GM12892 (cell line): ENCODE measurements at regions not wholly inside any gene's neighbourhood (a gene's known extent, or its start where the extent isn't known, plus 50 kb on each side); places are given as distances from the start of the nearest gene placed in this dataset.

Experiments used
- DNase-seq: peaks from one replicate; pipeline ENCODE4 v3.0.0; 2011; ENCODE audit not compliant: insufficient read length
- FAIRE-seq: peaks from 2 replicates; lab custom pipeline; 2011; peaks lifted over from hg19 to GRCh38; lab: Jason Lieb, UNC
- POLR2A ChIP-seq: IDR thresholded peaks from 2 replicates; pipeline ENCODE4 v1.6.1; 2011; ENCODE audit warnings: low read depth, low read length, control low read depth
- POLR2AphosphoS5 ChIP-seq: IDR thresholded peaks from 2 replicates; pipeline ENCODE4 v1.6.1; 2011; ENCODE audit warnings: low read depth, low read length, control low read depth
- TAF1 ChIP-seq: IDR thresholded peaks from 2 replicates; pipeline ENCODE4 v1.6.1; 2011; ENCODE audit warnings: low read depth, mild to moderate bottlenecking, control low read depth, low read length, borderline replicate concordance

DNA sequence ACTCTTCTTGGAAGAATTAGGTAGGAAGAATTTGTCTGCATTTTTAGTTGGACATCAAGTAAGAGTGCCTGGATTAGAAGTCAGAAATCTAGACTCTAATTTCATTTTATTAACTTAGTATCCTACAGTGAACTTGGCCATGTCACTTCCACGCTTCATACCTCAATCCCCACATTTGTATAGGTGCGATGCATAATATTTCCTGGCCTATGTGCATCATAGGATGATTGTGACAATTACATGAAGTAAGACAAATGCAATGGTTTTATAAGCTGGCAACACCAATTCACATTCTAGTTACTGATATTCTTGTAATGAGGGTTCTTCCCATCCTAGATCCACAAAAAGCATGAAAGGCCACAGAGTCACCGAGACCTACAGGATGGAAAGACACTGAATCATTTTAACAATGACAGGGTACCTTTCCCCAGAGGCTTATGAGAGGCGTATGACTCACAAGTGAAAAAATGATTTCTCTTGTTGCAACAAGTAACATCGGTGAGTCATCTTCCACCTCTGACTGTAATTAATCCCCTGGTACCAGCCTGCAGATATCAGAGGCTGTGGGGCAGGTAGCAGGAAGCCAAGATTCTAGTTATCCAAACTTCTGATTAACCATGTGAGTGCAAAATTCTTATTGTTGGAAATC is 56.0 kb upstream of the OR5AK2 start:
- DNase-seq (no peak), FAIRE-seq (no peak)
- no peak for TF ChIP-seq TAF1
- no peak for TF ChIP-seq POLR2A
- TF ChIP-seq POLR2AphosphoS5, result no peak

DNA sequence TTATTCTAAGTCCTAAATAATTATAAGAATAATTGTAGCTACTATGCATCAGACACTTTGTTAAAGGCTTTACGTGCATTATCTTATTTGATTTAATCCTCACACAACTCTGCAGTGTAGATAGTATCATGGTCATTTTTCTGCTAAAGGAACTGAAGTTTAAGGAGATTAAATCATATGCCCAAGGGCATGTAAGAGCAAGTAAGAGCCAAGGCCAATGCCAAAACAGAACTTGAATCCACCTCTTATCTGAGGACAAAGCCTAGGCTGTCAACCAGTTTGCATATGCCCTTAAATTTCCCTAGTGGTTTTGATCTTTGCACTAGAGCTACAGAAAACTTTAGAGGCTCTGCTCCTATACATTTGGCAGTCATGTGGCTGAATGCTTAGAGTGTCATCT is 65.6 kb upstream of the OR5AK2 start:
- DNase-seq (no peak), FAIRE-seq (no peak)
- TF ChIP-seq POLR2A (no peak), POLR2AphosphoS5 (no peak), TAF1 (no peak)

GRCh38 chr11:56922421-56922820 is 66.3 kb upstream of the OR5AK2 start:
- DNase-seq (no peak), FAIRE-seq (no peak)
- TF ChIP-seq POLR2A (no peak), POLR2AphosphoS5 (no peak), TAF1 (no peak)

DNA sequence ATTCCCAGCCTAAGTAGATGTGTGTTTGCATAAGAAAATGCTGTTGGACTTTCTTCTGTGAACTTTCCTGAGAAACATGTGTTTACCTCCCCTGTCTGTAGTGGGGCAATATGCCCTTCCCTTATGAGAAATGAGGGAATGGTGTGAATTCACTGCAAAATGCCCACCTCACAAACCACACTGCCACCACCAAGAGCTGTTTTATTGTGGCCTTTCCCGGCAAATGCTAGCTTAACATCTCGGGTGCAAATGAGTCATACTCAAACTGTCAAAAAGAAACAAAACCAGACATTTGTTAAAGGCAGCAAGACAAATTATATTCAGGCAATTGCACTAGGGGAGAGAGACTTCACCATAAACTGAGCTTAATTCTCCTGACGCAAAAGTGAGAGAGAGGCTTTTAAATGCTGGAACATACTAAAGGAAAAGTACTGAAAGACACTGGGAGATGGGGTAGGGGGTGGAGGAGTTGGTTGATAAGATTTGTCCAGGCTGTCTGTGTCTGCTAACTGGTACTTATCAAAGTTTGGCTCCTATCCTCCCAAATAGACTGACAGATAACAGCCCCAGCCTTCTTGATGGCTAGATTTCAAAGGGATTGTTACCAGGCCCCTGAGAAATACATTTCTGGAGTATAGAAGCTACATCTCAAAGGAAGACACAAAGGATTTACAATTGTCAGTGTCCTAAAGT is 70.9 kb upstream of the OR5AK2 start:
- DNase-seq (no peak), FAIRE-seq (no peak)
- no peak for TF ChIP-seq POLR2AphosphoS5
- no peak for TF ChIP-seq TAF1
- TF ChIP-seq POLR2A, result no peak

- TF ChIP-seq POLR2A, result no peak
- TF ChIP-seq TAF1, result no peak
- TF ChIP-seq POLR2AphosphoS5, result no peak
- FAIRE-seq (no peak), DNase-seq (no peak)
These were observed 72.1 kb upstream of the OR5AK2 start for GRCh38 chr11:56916587-56916986.

DNA sequence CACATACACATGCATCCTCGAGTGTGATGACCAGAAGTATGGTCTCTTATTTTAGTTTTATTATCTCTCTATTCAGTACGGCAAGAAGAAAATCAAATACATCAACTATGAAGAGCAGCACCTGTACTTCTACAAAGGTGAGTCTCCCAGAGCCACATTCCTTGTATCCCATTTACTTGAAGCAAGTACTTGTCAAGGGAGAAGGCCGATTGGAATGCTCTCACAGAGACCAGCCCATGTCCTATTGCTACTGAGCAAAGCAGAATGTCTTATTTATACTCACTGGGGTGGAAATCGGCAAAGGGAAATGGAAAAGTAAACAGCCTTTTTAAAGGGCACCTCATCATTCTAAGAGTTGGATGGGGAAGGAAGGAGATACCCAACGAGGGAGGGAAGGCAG is 72.6 kb upstream of the OR5AK2 start:
- TF ChIP-seq TAF1 (no peak), POLR2AphosphoS5 (no peak), POLR2A (no peak)
- DNase-seq, result no peak
- no peak for FAIRE-seq

DNA sequence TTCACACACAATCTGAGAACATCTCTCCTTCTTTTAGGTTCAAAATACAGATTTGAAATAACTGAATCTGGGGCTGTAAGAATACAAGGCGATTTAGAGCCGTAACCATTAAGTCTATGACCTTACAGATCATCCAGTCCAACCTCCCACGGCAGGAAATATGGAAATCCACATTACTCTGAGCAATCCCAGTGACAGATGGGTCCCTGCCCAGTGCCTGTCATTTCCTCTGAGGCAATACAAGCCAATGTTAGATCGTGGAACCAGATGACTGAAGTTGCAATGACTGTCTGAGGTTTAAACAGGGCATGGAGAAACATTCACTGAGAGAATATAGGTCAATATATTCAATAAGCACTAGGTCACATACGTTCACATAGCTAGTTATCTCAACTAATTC is 77.4 kb upstream of the OR5AK2 start:
- no peak for TF ChIP-seq TAF1
- no peak for TF ChIP-seq POLR2A
- TF ChIP-seq POLR2AphosphoS5, result no peak
- FAIRE-seq, result no peak

DNA sequence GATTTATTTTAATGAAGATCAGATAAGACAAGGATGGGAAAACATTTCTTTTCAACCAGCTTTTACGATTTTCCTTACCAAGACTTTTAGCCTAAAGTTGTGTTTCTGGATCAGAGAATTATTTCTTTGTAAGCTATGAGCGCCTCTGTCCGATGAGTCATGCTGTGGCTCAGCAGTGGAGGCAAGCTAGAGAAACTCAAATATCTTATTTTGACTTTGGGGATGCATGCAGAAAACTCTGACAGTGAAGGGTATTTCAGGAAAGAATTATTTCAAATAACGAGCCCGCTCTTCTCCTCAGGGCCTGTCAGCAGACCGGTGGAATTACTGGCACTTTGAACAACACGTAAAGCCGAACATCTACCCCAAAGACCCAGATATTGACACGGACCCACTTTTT is 77.9 kb upstream of the OR5AK2 start:
- TF ChIP-seq POLR2A (no peak), POLR2AphosphoS5 (no peak), TAF1 (no peak)
- FAIRE-seq, result no peak

More for the DNA sequence above, 77.4 kb upstream of the OR5AK2 start:
- no peak for DNase-seq

GRCh38 chr11:56910046-56910773 is 78.5 kb upstream of the OR5AK2 start:
- no peak for TF ChIP-seq POLR2AphosphoS5
- TF ChIP-seq TAF1, result no peak
- TF ChIP-seq POLR2A, result no peak
- DNase-seq (no peak), FAIRE-seq (no peak)

More for the DNA sequence above, 77.9 kb upstream of the OR5AK2 start:
- DNase-seq, result no peak

DNA sequence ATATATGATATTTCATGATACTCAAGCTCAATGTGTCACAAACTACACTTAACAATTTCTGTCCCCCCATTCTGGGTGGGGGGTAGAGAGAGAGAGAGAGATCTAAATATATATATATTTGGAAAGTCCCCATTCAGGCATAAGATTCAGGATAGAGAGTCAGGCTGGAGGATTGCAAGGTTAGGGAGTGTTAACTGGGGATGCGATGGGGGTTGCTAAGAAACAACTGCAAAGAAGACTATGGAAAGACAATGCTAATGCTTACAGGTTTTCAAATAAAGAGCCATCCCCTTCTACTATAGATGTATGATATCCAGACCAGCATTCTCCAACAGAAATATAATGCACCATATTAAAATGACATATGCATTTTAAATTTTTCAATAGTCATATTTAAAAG is 79.2 kb upstream of the OR5AK2 start:
- TF ChIP-seq TAF1 (no peak), POLR2AphosphoS5 (no peak), POLR2A (no peak)
- DNase-seq, result no peak
- FAIRE-seq, result no peak

DNA sequence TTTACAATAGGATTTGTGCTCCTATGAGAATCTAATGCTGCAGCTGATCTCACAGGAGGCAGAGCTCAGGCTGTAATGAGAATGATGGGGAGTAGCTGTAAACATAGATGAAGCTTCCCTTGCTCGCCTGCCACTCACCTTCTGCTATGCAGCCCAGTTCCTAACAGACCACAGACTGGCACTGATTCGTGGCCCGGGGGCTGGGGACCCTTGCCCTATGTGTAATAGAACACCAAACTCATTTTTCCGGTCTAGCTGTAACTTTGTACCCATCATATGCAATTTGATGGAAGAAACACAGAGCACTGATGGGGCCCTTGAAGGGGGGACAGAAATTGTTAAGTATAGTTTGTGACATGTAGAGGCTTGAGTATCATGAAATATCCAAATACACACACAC is 79.6 kb upstream of the OR5AK2 start:
- no peak for DNase-seq
- TF ChIP-seq POLR2A (no peak), TAF1 (no peak), POLR2AphosphoS5 (no peak)
- FAIRE-seq, result no peak
